H9 (cell line): ENCODE measurements at regions not wholly inside any gene's neighbourhood (a gene's known extent, or its start where the extent isn't known, plus 50 kb on each side); places are given as distances from the start of the nearest gene placed in this dataset.

Experiments used
- DNase-seq: peaks from one replicate; pipeline ENCODE4 v3.0.0-alpha.2; 2017
- H2AFZ ChIP-seq: one replicate; pipeline ENCODE4 v1.6.1; 2013; ENCODE audit warnings: mild to moderate bottlenecking, low read length, control low read depth, moderate library complexity
- H2AK5ac ChIP-seq: 2 replicates; pipeline ENCODE4 v1.6.1; 2013; ENCODE audit warnings: low read length, control low read depth, mixed read lengths; ENCODE audit not compliant: insufficient read length
- H2BK120ac ChIP-seq: one replicate; pipeline ENCODE4 v1.6.1; 2013; ENCODE audit warnings: low read depth, mild to moderate bottlenecking, low read length, control low read depth, inconsistent platforms; ENCODE audit not compliant: poor library complexity, severe bottlenecking
- H2BK12ac ChIP-seq: 2 replicates; pipeline ENCODE4 v1.6.1; 2013; ENCODE audit warnings: low read length, control low read depth, mixed read lengths, low read depth; ENCODE audit not compliant: insufficient read length
- H2BK15ac ChIP-seq: 2 replicates; pipeline ENCODE4 v1.6.1; 2013; ENCODE audit warnings: low read depth, low read length, control low read depth
- H2BK20ac ChIP-seq: one replicate; pipeline ENCODE4 v1.6.1; 2013; ENCODE audit warnings: low read depth, mild to moderate bottlenecking, low read length, control low read depth, inconsistent platforms; ENCODE audit not compliant: poor library complexity, severe bottlenecking
- H2BK5ac ChIP-seq: 2 replicates; pipeline ENCODE4 v1.6.1; 2013; ENCODE audit warnings: low read length, control low read depth, mixed read lengths; ENCODE audit not compliant: insufficient read length
- H3K14ac ChIP-seq: 2 replicates; pipeline ENCODE4 v1.6.1; 2013; ENCODE audit warnings: low read length, control low read depth; ENCODE audit not compliant: insufficient read depth
- H3K18ac ChIP-seq: 2 replicates; pipeline ENCODE4 v1.6.1; 2013; ENCODE audit warnings: low read depth, mild to moderate bottlenecking, mixed read lengths, low read length, control low read depth; ENCODE audit not compliant: insufficient read length
- H3K23ac ChIP-seq: 2 replicates; pipeline ENCODE4 v1.6.1; 2013; ENCODE audit warnings: low read length, control low read depth, mixed read lengths, low read depth; ENCODE audit not compliant: insufficient read length
- H3K23me2 ChIP-seq: 2 replicates; pipeline ENCODE4 v1.6.1; 2013; ENCODE audit warnings: low read depth, mild to moderate bottlenecking, mixed read lengths, low read length, control low read depth; ENCODE audit not compliant: insufficient read length, poor library complexity, severe bottlenecking
- H3K27ac ChIP-seq: 2 replicates; pipeline ENCODE4 v1.5.1; 2013; ENCODE audit warnings: low read length, control low read depth, mixed read lengths, low read depth; ENCODE audit not compliant: insufficient read length
- H3K27me3 ChIP-seq: 2 replicates; pipeline ENCODE4 v1.6.1; 2013; ENCODE audit warnings: low read length, control low read depth, inconsistent platforms; ENCODE audit not compliant: insufficient read depth
- H3K4ac ChIP-seq: 2 replicates; pipeline ENCODE4 v1.6.1; 2013; ENCODE audit warnings: low read depth, mild to moderate bottlenecking, control low read depth, inconsistent platforms, low read length, moderate library complexity
- H3K4me1 ChIP-seq: 2 replicates; pipeline ENCODE4 v1.6.1; 2013; ENCODE audit warnings: low read length, control low read depth, inconsistent platforms; ENCODE audit not compliant: insufficient read depth
- H3K4me2 ChIP-seq: 2 replicates; pipeline ENCODE4 v1.6.1; 2013; ENCODE audit warnings: low read length, control low read depth, mixed read lengths; ENCODE audit not compliant: insufficient read length, insufficient read depth
- H3K56ac ChIP-seq: 2 replicates; pipeline ENCODE4 v1.6.1; 2013; ENCODE audit warnings: low read depth, mild to moderate bottlenecking, mixed read lengths, low read length, control low read depth; ENCODE audit not compliant: insufficient read length
- H3K79me1 ChIP-seq: 2 replicates; pipeline ENCODE4 v1.6.1; 2013; ENCODE audit warnings: low read depth, mild to moderate bottlenecking, moderate library complexity, low read length, control low read depth, inconsistent platforms; ENCODE audit not compliant: insufficient read depth, poor library complexity, severe bottlenecking
- H3K79me2 ChIP-seq: 2 replicates; pipeline ENCODE4 v1.6.1; 2013; ENCODE audit warnings: low read length, control low read depth, inconsistent platforms; ENCODE audit not compliant: insufficient read depth
- H3K9ac ChIP-seq: 2 replicates; pipeline ENCODE4 v1.6.1; 2013; ENCODE audit warnings: low read length, control low read depth, mixed read lengths; ENCODE audit not compliant: insufficient read length; ENCODE audit errors: extremely low read depth
- H3K9me3 ChIP-seq: one replicate; pipeline ENCODE4 v1.6.1; 2013; ENCODE audit warnings: low read depth, low read length, inconsistent platforms; ENCODE audit not compliant: control insufficient read depth
- H3T11ph ChIP-seq: one replicate; pipeline ENCODE4 v1.6.1; 2013; ENCODE audit warnings: mild to moderate bottlenecking, low read length, control low read depth, inconsistent platforms
- H4K20me1 ChIP-seq: one replicate; pipeline ENCODE4 v1.6.1; 2013; ENCODE audit not compliant: control insufficient read depth, insufficient read length, insufficient read depth
- H4K5ac ChIP-seq: 2 replicates; pipeline ENCODE4 v1.6.1; 2013; ENCODE audit warnings: low read depth, mild to moderate bottlenecking, mixed read lengths, low read length, control low read depth; ENCODE audit not compliant: insufficient read length
- H4K8ac ChIP-seq: replicated peaks from 2 replicates; pipeline ENCODE4 v1.6.1; 2013; ENCODE audit warnings: low read length, control low read depth, mixed read lengths, low read depth; ENCODE audit not compliant: insufficient read length
- H4K91ac ChIP-seq: 2 replicates; pipeline ENCODE4 v1.6.1; 2013; ENCODE audit warnings: low read depth, mild to moderate bottlenecking, moderate library complexity, mixed read lengths, low read length, control low read depth; ENCODE audit not compliant: insufficient read length
- H3K27ac Mint-ChIP-seq, 3 experiments: 2 replicates in 2 of 3; 3 replicates in 1 of 3; pipeline ENCODE4 v1.8.0; 2020 to 2021; ENCODE audit warnings: mixed read lengths in 3 of 3, mild to moderate bottlenecking in 1 of 3, moderate library complexity in 1 of 3
- H3K27me3 Mint-ChIP-seq: 2 replicates; pipeline ENCODE4 v1.8.0; 2021; ENCODE audit warnings: low read depth, mild to moderate bottlenecking, moderate library complexity, mixed read lengths
- H3K36me3 Mint-ChIP-seq, 3 experiments: 2 replicates in 2 of 3; 3 replicates in 1 of 3; pipeline ENCODE4 v1.8.0; 2020 to 2021; ENCODE audit warnings: low read depth in 3 of 3, mixed read lengths in 3 of 3; ENCODE audit not compliant: insufficient read depth in 1 of 3
- H3K4me1 Mint-ChIP-seq, 2 experiments: 2 replicates each; pipeline ENCODE4 v1.8.0; 2020; ENCODE audit warnings: mixed read lengths in 2 of 2
- H3K4me3 Mint-ChIP-seq, 2 experiments: 2 replicates in 1 of 2; 3 replicates in 1 of 2; pipeline ENCODE4 v1.8.0; 2020 to 2021; ENCODE audit warnings: mild to moderate bottlenecking in 2 of 2, mixed read lengths in 2 of 2, moderate library complexity in 1 of 2
- H3K9me3 Mint-ChIP-seq, 2 experiments: 2 replicates in 1 of 2; 3 replicates in 1 of 2; pipeline ENCODE4 v1.8.0; 2020; ENCODE audit warnings: mild to moderate bottlenecking in 2 of 2, mixed read lengths in 2 of 2, moderate library complexity in 1 of 2
- CTCF ChIP-seq: fragments of 200-600 bp; sonication (generic); conservative IDR thresholded peaks from 3 replicates; pipeline ENCODE4 v1.8.0; 2021; ENCODE audit warnings: antibody characterized with exemption, mild to moderate bottlenecking
- WGBS: extraction: QIAGEN DNeasy Blood & Tissue Kit; methylation state at CpG from one replicate; pipeline ENCODE4 v1.1.7; 2013; ENCODE audit warnings: missing lambda C conversion rate, low lambda C conversion rate, mixed read lengths; ENCODE audit not compliant: insufficient read length; ENCODE audit errors: extremely low coverage; 5-methylcytosine and 5-hydroxymethylcytosine counted together

GRCh38 chr17:53449324-53449723 is 373.4 kb upstream of the KIF2B start:
- Histone ChIP-seq H2BK12ac (no peak overlapping the region), H4K5ac (no peak overlapping the region), H3K27me3 (no peaks in the 10 kb centered on the region), H3K23me2 (no peaks in the 10 kb centered on the region), H3K79me2 (no peaks in the 10 kb centered on the region), H3K9me3 (no peaks in the 10 kb centered on the region), H3K27ac (no peak overlapping the region), H4K8ac (no peak overlapping the region), H3K4me1 (no peaks in the 10 kb centered on the region), H3K56ac (no peak overlapping the region), H2BK15ac (no peak overlapping the region), H3T11ph (no peak overlapping the region), H2AK5ac (no peak overlapping the region), H3K79me1 (no peaks in the 10 kb centered on the region), H3K4ac (no peak overlapping the region), H2BK120ac (no peak overlapping the region), H2AFZ (no peak overlapping the region), H2BK5ac (no peak overlapping the region), H4K20me1 (no peaks in the 10 kb centered on the region), H3K4me2 (no peak overlapping the region), H4K91ac (no peak overlapping the region), H3K18ac (no peak overlapping the region), H3K23ac (no peak overlapping the region), H2BK20ac (no peak overlapping the region), H3K14ac (no peak overlapping the region), H3K9ac (no peak overlapping the region)
- Mint-ChIP-seq H3K9me3 (no peaks in the 10 kb centered on the region), H3K36me3 (peaks cover 0 to 2% (median 0%) of the 10 kb centered on the region in 3 experiments; a peak in 1 of 7 replicates), H3K27me3 (no peaks in the 10 kb centered on the region), H3K4me3 (no peak overlapping the region), H3K4me1 (peaks cover 11 to 17% of the 10 kb centered on the region in 2 experiments), H3K27ac (no peak overlapping the region)
- no CpG with 5 or more reads among the region's 4 CpGs for WGBS
- no peak for DNase-seq
- no peak for TF ChIP-seq CTCF
